ENCODE measurements at regions not wholly inside any gene's neighbourhood (a gene's known extent, or its start where the extent isn't known, plus 50 kb on each side); places are given as distances from the start of the nearest gene placed in this dataset.
A peak's percentile ranks its signal among the peaks of the same experiment; 100 is the strongest.

- no peak for DNase-seq
Measured at GRCh38 chr11:104655066-104655465, 243.2 kb downstream of the CASP12 start.

GRCh38 chr11:104654181-104654813 lies 244.0 kb downstream of the CASP12 start:
- no peak for DNase-seq

- peak in 1 of 2 donors; percentile 18 for DNase-seq
Measured at GRCh38 chr11:104653407-104653806, 244.9 kb downstream of the CASP12 start.

GRCh38 chr11:104652996-104653395 lies 245.3 kb downstream of the CASP12 start:
- DNase-seq, result no peak

GRCh38 chr11:104650234-104650633 lies 248.0 kb downstream of the CASP12 start:
- no peak for DNase-seq

GRCh38 chr11:104649002-104649401 lies 249.3 kb downstream of the CASP12 start:
- no peak for DNase-seq

GRCh38 chr11:104645261-104646222 lies 252.7 kb downstream of the CASP12 start:
- no peak for DNase-seq

GRCh38 chr11:104637662-104638170 lies 260.5 kb downstream of the CASP12 start:
- DNase-seq, result no peak

GRCh38 chr11:104633226-104633625 lies 265.0 kb downstream of the CASP12 start:
- DNase-seq, result no peak

- DNase-seq, result no peak
Measured at GRCh38 chr11:104630352-104630751, 267.9 kb downstream of the CASP12 start.

- no peak for DNase-seq
Measured at GRCh38 chr11:104625246-104625645, 273.0 kb downstream of the CASP12 start.

GRCh38 chr11:104624021-104624420 lies 274.2 kb downstream of the CASP12 start:
- no peak for DNase-seq

GRCh38 chr11:104623518-104623917 lies 274.7 kb downstream of the CASP12 start:
- DNase-seq, result no peak

GRCh38 chr11:104620991-104621390 lies 277.3 kb downstream of the CASP12 start:
- no peak for DNase-seq

- DNase-seq, result no peak
Measured at GRCh38 chr11:104619751-104620150, 278.5 kb downstream of the CASP12 start.

- DNase-seq, result no peak
Measured at GRCh38 chr11:104618954-104619353, 279.3 kb downstream of the CASP12 start.

GRCh38 chr11:104614961-104615360 lies 283.3 kb downstream of the CASP12 start:
- DNase-seq, result no peak

- DNase-seq, result no peak
Measured at GRCh38 chr11:104614117-104614680, 284.1 kb downstream of the CASP12 start.

- DNase-seq, result no peak
Measured at GRCh38 chr11:104610635-104611034, 287.6 kb downstream of the CASP12 start.

- DNase-seq, result peak; percentile 39 to 53
Measured at GRCh38 chr11:104609311-104610085, 288.8 kb downstream of the CASP12 start.

GRCh38 chr11:104602643-104603042 lies 295.6 kb downstream of the CASP12 start:
- DNase-seq, result no peak

GRCh38 chr11:104594228-104594958 lies 303.9 kb downstream of the CASP12 start:
- peak; percentile 58 to 79 for DNase-seq

Data from inflammatory macrophage (primary cell).